Mesenchymal stem cell (in vitro differentiated cells and primary cell): ENCODE measurements at regions not wholly inside any gene's neighbourhood (a gene's known extent, or its start where the extent isn't known, plus 50 kb on each side); places are given as distances from the start of the nearest gene placed in this dataset.

Source experiments
- DNase-seq: peaks from one replicate; pipeline ENCODE4 v3.0.0-alpha.2; 2013
- H2AFZ ChIP-seq: one replicate; pipeline ENCODE4 v1.6.1; 2013; ENCODE audit warnings: low read depth, mild to moderate bottlenecking, control low read depth, inconsistent platforms, low read length, moderate library complexity
- H2AK5ac ChIP-seq: 2 replicates; pipeline ENCODE4 v1.6.1; 2013; ENCODE audit warnings: low read length, moderate library complexity, mild to moderate bottlenecking, inconsistent platforms; ENCODE audit not compliant: severe bottlenecking
- H2BK120ac ChIP-seq: one replicate; pipeline ENCODE4 v1.6.1; 2013; ENCODE audit warnings: low read depth, mild to moderate bottlenecking, inconsistent platforms, low read length, moderate library complexity
- H2BK12ac ChIP-seq, 2 experiments: one replicate each; pipeline ENCODE4 v1.6.1; 2013; ENCODE audit warnings: inconsistent platforms in 2 of 2, low read length in 2 of 2, mild to moderate bottlenecking in 2 of 2, moderate library complexity in 2 of 2, control low read depth in 1 of 2
- H2BK15ac ChIP-seq: one replicate; pipeline ENCODE4 v1.6.1; 2013; ENCODE audit warnings: mild to moderate bottlenecking, low read depth, inconsistent platforms; ENCODE audit not compliant: poor library complexity, severe bottlenecking
- H2BK5ac ChIP-seq: 2 replicates; pipeline ENCODE4 v1.6.1; 2013; ENCODE audit warnings: low read depth, mild to moderate bottlenecking, low read length, control low read depth, inconsistent platforms; ENCODE audit not compliant: poor library complexity, severe bottlenecking
- H3K14ac ChIP-seq, 2 experiments: one replicate each; pipeline ENCODE4 v1.6.1; 2013; ENCODE audit warnings: inconsistent platforms in 2 of 2, low read length in 2 of 2, control low read depth in 1 of 2, mild to moderate bottlenecking in 1 of 2, moderate library complexity in 1 of 2
- H3K18ac ChIP-seq, 2 experiments: one replicate each; pipeline ENCODE4 v1.6.1; 2013; ENCODE audit warnings: inconsistent platforms in 2 of 2, low read length in 2 of 2, control low read depth in 1 of 2, low read depth in 1 of 2, mild to moderate bottlenecking in 1 of 2
- H3K23ac ChIP-seq, 2 experiments: one replicate each; pipeline ENCODE4 v1.6.1; 2013; ENCODE audit warnings: inconsistent platforms in 2 of 2, low read length in 2 of 2, mild to moderate bottlenecking in 2 of 2, moderate library complexity in 2 of 2, control low read depth in 1 of 2
- H3K27ac ChIP-seq: 2 replicates; pipeline ENCODE4 v1.5.1; 2013; ENCODE audit warnings: mild to moderate bottlenecking, moderate library complexity, low read length, control low read depth, inconsistent platforms; ENCODE audit not compliant: poor library complexity, severe bottlenecking
- H3K27me3 ChIP-seq, 2 experiments: 2 replicates each; pipeline versions ENCODE4 v1.6.1 to v1.7.0; 2013; ENCODE audit warnings: low read length in 2 of 2, mild to moderate bottlenecking in 2 of 2, moderate library complexity in 2 of 2, control low read depth in 1 of 2, inconsistent platforms in 1 of 2; ENCODE audit not compliant: control insufficient read depth in 1 of 2, insufficient read depth in 1 of 2
- H3K36me3 ChIP-seq, 2 experiments: 2 replicates each; pipeline versions ENCODE4 v1.6.1 to v1.7.0; 2013; ENCODE audit warnings: low read length in 2 of 2, control low read depth in 1 of 2, inconsistent platforms in 1 of 2, low read depth in 1 of 2, mild to moderate bottlenecking in 1 of 2; ENCODE audit not compliant: insufficient read depth in 2 of 2, control insufficient read depth in 1 of 2
- H3K4ac ChIP-seq, 2 experiments: one replicate each; pipeline ENCODE4 v1.6.1; 2013; ENCODE audit warnings: inconsistent platforms in 2 of 2, low read length in 2 of 2, mild to moderate bottlenecking in 2 of 2, moderate library complexity in 2 of 2, control low read depth in 1 of 2, low read depth in 1 of 2
- H3K4me1 ChIP-seq: 2 replicates; pipeline ENCODE4 v1.6.1; 2013; ENCODE audit warnings: low read depth, low read length, control low read depth; ENCODE audit not compliant: control insufficient read depth, insufficient read depth
- H3K4me2 ChIP-seq: 2 replicates; pipeline ENCODE4 v1.6.1; 2013; ENCODE audit warnings: low read length, mild to moderate bottlenecking, inconsistent platforms; ENCODE audit not compliant: poor library complexity, severe bottlenecking
- H3K4me3 ChIP-seq, 2 experiments: 2 replicates each; pipeline versions ENCODE4 v1.5.1 to v1.7.0; 2013; ENCODE audit warnings: low read length in 2 of 2, mild to moderate bottlenecking in 2 of 2, control low read depth in 1 of 2, low read depth in 1 of 2; ENCODE audit not compliant: insufficient read depth in 1 of 2
- H3K79me1 ChIP-seq: replicated peaks from 2 replicates; pipeline ENCODE4 v1.6.1; 2013; ENCODE audit warnings: mild to moderate bottlenecking, control low read depth, low read length, inconsistent platforms; ENCODE audit not compliant: poor library complexity, severe bottlenecking
- H3K9ac ChIP-seq: 2 replicates; pipeline ENCODE4 v1.7.0; 2013; ENCODE audit warnings: mild to moderate bottlenecking, low read length, moderate library complexity
- H3K9me3 ChIP-seq: 2 replicates; pipeline ENCODE4 v1.7.0; 2013; ENCODE audit warnings: mild to moderate bottlenecking, low read length; ENCODE audit not compliant: control insufficient read depth
- H4K8ac ChIP-seq: one replicate; pipeline ENCODE4 v1.6.1; 2013; ENCODE audit warnings: inconsistent platforms, mild to moderate bottlenecking, low read length, moderate library complexity
- H4K91ac ChIP-seq: one replicate; pipeline ENCODE4 v1.6.1; 2013; ENCODE audit warnings: mild to moderate bottlenecking, low read length, inconsistent platforms
- WGBS: methylation state at CpG from one replicate; pipeline ENCODE4 v1.1.7; 2013; ENCODE audit warnings: mixed read lengths; 5-methylcytosine and 5-hydroxymethylcytosine counted together

DNA sequence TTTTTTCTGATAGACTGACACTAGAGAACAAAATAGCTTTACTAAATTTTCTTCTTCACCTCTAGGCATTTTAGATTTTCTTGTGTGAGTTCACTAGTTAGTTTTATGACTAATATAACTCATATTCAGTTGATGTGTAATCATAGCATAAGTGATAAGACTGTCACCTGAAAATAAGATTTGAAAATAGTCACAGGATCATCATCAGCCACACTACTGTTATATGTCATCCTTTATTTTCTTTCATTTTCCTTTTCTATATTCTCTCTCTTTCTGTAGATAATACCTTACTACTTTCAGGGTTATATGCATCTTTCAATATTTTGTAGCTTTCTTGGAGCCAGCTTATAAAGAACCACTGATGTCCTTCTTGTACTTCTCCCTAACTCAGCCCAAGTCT lies 292.6 kb downstream of the TDRD3 start:
- no peak overlapping the region for H2AK5ac ChIP-seq

DNA sequence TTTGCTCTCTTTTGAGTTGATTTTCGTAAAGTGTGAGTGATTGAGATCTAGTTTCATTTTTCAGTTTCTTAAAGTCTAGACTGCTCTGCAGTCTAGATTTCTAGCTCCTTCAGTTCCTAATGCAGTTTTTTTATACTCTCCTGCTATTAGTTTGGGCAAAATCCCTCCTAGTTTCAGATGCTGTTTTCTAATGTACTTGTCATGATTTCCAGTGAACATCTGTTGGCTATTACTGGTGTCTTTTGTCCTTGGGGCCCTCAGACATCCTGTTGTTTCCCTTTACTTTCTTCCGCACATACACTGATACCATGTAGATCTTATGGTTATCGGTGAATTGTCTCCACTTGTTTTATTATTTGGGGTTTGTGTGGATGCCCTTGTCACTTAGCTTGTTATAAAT lies 292.1 kb downstream of the TDRD3 start:
- no peak overlapping the region for H2BK12ac ChIP-seq
- no peak overlapping the region for H3K4me3 ChIP-seq
- no peaks in the 10 kb centered on the region for H3K79me1 ChIP-seq
- H3K14ac ChIP-seq: no peak overlapping the region
- H4K8ac ChIP-seq: no peak overlapping the region
- no peak overlapping the region for H4K91ac ChIP-seq
- WGBS: no CpG with 5 or more reads among the region's 3 CpGs
- H2BK5ac ChIP-seq: no peak overlapping the region
- no peak overlapping the region for H3K23ac ChIP-seq
- H2BK120ac ChIP-seq: no peak overlapping the region
- no peaks in the 10 kb centered on the region for H3K4me1 ChIP-seq
- no peak overlapping the region for H3K18ac ChIP-seq
- DNase-seq: no peak
- H3K27me3 ChIP-seq: no peaks in the 10 kb centered on the region
- no peak overlapping the region for H2BK15ac ChIP-seq
- H3K9me3 ChIP-seq: no peaks in the 10 kb centered on the region
- no peak overlapping the region for H2AFZ ChIP-seq
- H2AK5ac ChIP-seq: no peak overlapping the region
- H3K27ac ChIP-seq: no peak overlapping the region
- no peak overlapping the region for H3K9ac ChIP-seq
- H3K36me3 ChIP-seq: no peaks in the 10 kb centered on the region
- H3K4ac ChIP-seq: no peak overlapping the region
- no peak overlapping the region for H3K4me2 ChIP-seq

More for the DNA sequence above, 292.6 kb downstream of the TDRD3 start:
- Histone ChIP-seq H4K91ac (no peak overlapping the region), H2AFZ (no peak overlapping the region), H3K14ac (no peak overlapping the region), H2BK15ac (no peak overlapping the region), H3K27me3 (no peaks in the 10 kb centered on the region), H3K4me1 (no peaks in the 10 kb centered on the region), H2BK5ac (no peak overlapping the region), H3K18ac (no peak overlapping the region), H3K4ac (no peak overlapping the region), H3K9me3 (no peaks in the 10 kb centered on the region), H3K4me3 (no peak overlapping the region), H3K4me2 (no peak overlapping the region), H3K79me1 (no peaks in the 10 kb centered on the region), H2BK120ac (no peak overlapping the region), H4K8ac (no peak overlapping the region), H3K27ac (no peak overlapping the region), H3K9ac (no peak overlapping the region), H3K23ac (no peak overlapping the region), H3K36me3 (no peaks in the 10 kb centered on the region), H2BK12ac (no peak overlapping the region)
- no peak for DNase-seq

DNA sequence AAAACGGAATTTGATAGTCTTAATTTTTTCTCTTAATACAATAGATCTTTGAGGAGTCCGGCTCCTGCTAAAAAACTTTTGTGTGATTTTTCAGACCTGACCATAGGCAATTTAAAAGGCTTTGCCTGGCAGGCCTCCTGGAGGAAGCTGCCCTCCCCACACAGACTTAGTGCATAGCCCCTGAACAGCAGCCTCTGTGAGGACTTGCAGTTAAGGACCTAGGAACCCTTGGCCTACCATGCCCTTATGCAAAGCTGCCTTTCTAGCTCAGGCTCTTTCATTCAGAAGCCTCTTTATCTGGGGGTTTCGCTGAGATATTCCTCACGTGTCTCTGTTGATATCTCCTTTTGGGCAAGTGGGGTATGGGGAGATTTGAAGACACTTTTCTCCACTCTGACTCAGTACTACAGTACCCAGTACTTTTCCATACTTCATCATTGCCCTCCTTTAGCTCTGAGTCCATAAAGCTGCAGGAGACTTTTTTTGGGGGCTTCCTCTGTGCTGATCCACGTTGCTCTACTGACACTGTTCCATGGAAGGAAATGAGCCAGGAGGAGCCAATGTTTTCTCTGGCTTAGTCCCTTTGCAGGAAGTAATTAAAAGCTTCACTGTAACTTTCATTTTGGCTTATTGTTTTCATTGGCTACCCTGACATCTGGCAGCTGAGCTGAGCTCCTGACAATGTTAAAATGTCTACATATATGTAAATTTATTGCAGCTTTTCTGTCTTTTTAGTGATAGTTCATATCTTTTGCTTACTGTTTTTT lies 283.1 kb downstream of the TDRD3 start:
- H3K4ac ChIP-seq: no peak overlapping the region
- H4K91ac ChIP-seq: no peak overlapping the region
- H3K79me1 ChIP-seq: no peaks in the 10 kb centered on the region
- no peaks in the 10 kb centered on the region for H3K27me3 ChIP-seq
- no peak overlapping the region for H2AK5ac ChIP-seq
- no peak overlapping the region for H4K8ac ChIP-seq
- H2AFZ ChIP-seq: no peak overlapping the region
- H3K9me3 ChIP-seq: no peaks in the 10 kb centered on the region
- no peaks in the 10 kb centered on the region for H3K36me3 ChIP-seq
- no peak overlapping the region for H2BK12ac ChIP-seq
- H3K27ac ChIP-seq: no peak overlapping the region
- H3K4me3 ChIP-seq: no peak overlapping the region
- no peak overlapping the region for H2BK15ac ChIP-seq
- no peak overlapping the region for H3K14ac ChIP-seq
- no peak for DNase-seq
- H3K23ac ChIP-seq: no peak overlapping the region
- H3K9ac ChIP-seq: no peak overlapping the region
- H2BK120ac ChIP-seq: no peak overlapping the region
- H3K18ac ChIP-seq: no peak overlapping the region
- H3K4me1 ChIP-seq: no peaks in the 10 kb centered on the region
- WGBS: 69% methylated on average over 3 of the region's 5 CpGs
- no peak overlapping the region for H2BK5ac ChIP-seq
- H3K4me2 ChIP-seq: no peak overlapping the region

DNA sequence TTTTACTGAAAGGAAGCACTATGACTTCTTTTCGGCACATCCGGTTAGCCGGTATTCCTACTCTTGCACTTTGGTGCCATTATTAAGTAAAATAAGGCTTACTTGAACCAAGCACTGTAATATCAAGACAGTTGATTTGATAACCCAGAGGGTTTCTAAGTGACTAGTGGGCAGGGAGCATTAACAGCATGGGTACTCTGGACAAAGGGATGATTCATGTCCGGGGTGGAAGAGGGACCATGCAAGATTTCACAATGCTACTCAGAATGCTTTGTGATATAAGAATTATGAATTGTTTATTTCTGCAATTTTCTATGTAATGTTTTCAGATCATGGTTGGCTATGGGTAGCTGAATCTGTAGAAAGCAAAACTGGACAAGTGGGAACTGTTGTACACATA lies 282.1 kb downstream of the TDRD3 start:
- H3K4me1 ChIP-seq: no peaks in the 10 kb centered on the region
- no peak overlapping the region for H3K4me3 ChIP-seq
- H4K91ac ChIP-seq: no peak overlapping the region
- 97% methylated on average over 4 of the region's 4 CpGs for WGBS
- no peaks in the 10 kb centered on the region for H3K9me3 ChIP-seq
- no peak overlapping the region for H3K18ac ChIP-seq
- no peak overlapping the region for H3K9ac ChIP-seq
- H3K23ac ChIP-seq: no peak overlapping the region
- no peak overlapping the region for H2BK15ac ChIP-seq
- H2AFZ ChIP-seq: no peak overlapping the region
- no peak overlapping the region for H4K8ac ChIP-seq
- no peak overlapping the region for H3K4me2 ChIP-seq
- no peak overlapping the region for H3K14ac ChIP-seq
- H2AK5ac ChIP-seq: no peak overlapping the region
- no peak overlapping the region for H3K4ac ChIP-seq
- H3K27me3 ChIP-seq: no peaks in the 10 kb centered on the region
- no peak overlapping the region for H2BK120ac ChIP-seq
- no peak for DNase-seq
- no peak overlapping the region for H2BK12ac ChIP-seq
- no peaks in the 10 kb centered on the region for H3K36me3 ChIP-seq
- no peak overlapping the region for H3K27ac ChIP-seq
- H2BK5ac ChIP-seq: no peak overlapping the region
- H3K79me1 ChIP-seq: no peaks in the 10 kb centered on the region
